K562 (cell line): ENCODE measurements at regions not wholly inside any gene's neighbourhood (a gene's known extent, or its start where the extent isn't known, plus 50 kb on each side); places are given as distances from the start of the nearest gene placed in this dataset.
A peak's percentile ranks its signal among the peaks of the same experiment; 100 is the strongest.
"Not testable (repeated sequence)": the region's sequence is repeated elsewhere in the genome, so short reads cannot be mapped to it uniquely, and the experiment has no call there.

Experiments
- ATAC-seq: fragments of 200-7000 bp; cut with Tn5 transposase; 3 replicates; pipeline ENCODE4 v1.9.1; 2020; ENCODE audit warnings: moderate library complexity
- BruUV-seq: library from RNA; stranded (reverse); fragments of 400-500 nt; replicated peaks from 2 replicates; lab custom pipeline; 2021; lab: Mats Ljungman, UMichigan
- CTCF ChIA-PET: fragments of 300-600 bp; formaldehyde crosslinking; extraction: SDS; loops from one replicate; lab custom pipeline; 2021; ENCODE audit warnings: low intra/inter-chr PET ratio; lab: Yijun Ruan, JAX
- POLR2A ChIA-PET: fragments of 300-600, 350-650 bp; sonication (Branson Sonifier 250); formaldehyde crosslinking; extraction: SDS; loops from one replicate; lab custom pipeline; 2021; ENCODE audit warnings: antibody characterized with exemption, inconsistent platforms; lab: Yijun Ruan, JAX
- DNase-seq, 4 experiments: peaks; one replicate each; pipeline versions ENCODE4 v3.0.0 to v3.0.0-alpha.2; 2011 to 2018; ENCODE audit warnings: low spot score in 3 of 4, mixed read lengths in 3 of 4; ENCODE audit errors: extremely low read depth in 1 of 4
- FAIRE-seq: peaks from 2 replicates; lab custom pipeline; 2011; peaks lifted over from hg19 to GRCh38; lab: Jason Lieb, UNC
- H2AFZ ChIP-seq: 2 replicates; pipeline ENCODE4 v1.6.0; 2011; ENCODE audit warnings: low read depth, low read length, control low read depth, inconsistent platforms
- H3K27ac ChIP-seq: fragments of 200-600 bp; 3 replicates; pipeline ENCODE4 v1.8.0; 2011; ENCODE audit warnings: low read depth, mild to moderate bottlenecking, control low read depth, inconsistent platforms, low read length, moderate library complexity, mixed read lengths; ENCODE audit errors: extremely low read depth
- H3K27me3 ChIP-seq, 2 experiments: fragments of 300-600 bp in 1 of 2; 2 replicates in 1 of 2; 3 replicates in 1 of 2; pipeline versions ENCODE4 v1.6.0 to v1.8.0; 2011; ENCODE audit warnings: inconsistent platforms in 2 of 2, low read length in 2 of 2, mild to moderate bottlenecking in 1 of 2, mixed read lengths in 1 of 2, moderate library complexity in 1 of 2; ENCODE audit not compliant: control insufficient read depth in 2 of 2, insufficient read depth in 2 of 2
- H3K36me3 ChIP-seq: fragments of 300-600 bp; 3 replicates; pipeline ENCODE4 v1.8.0; 2011; ENCODE audit warnings: mild to moderate bottlenecking, low read length, inconsistent platforms; ENCODE audit not compliant: control insufficient read depth, insufficient read depth
- H3K4me1 ChIP-seq, 2 experiments: fragments of 200-600 bp in 1 of 2; replicated peaks in 1 of 2; 2 replicates in 1 of 2; 3 replicates in 1 of 2; pipeline versions ENCODE4 v1.5.1 to v1.8.0; 2011; ENCODE audit warnings: inconsistent platforms in 2 of 2, low read length in 2 of 2, mild to moderate bottlenecking in 1 of 2, mixed read lengths in 1 of 2, moderate library complexity in 1 of 2; ENCODE audit not compliant: control insufficient read depth in 2 of 2, insufficient read depth in 2 of 2
- H3K4me2 ChIP-seq: 2 replicates; pipeline ENCODE4 v1.6.1; 2011; ENCODE audit warnings: low read length, control low read depth, inconsistent platforms, mixed read lengths; ENCODE audit not compliant: insufficient read depth
- H3K4me3 ChIP-seq: fragments of 200-600 bp; sonication (generic), shearing (Covaris generic); 2 replicates; pipeline ENCODE4 v1.5.1; 2016; ENCODE audit warnings: control low read depth, inconsistent platforms
- H3K79me2 ChIP-seq: fragments of 200-600 bp; 3 replicates; pipeline ENCODE4 v1.8.0; 2011; ENCODE audit warnings: low read length, inconsistent platforms; ENCODE audit not compliant: control insufficient read depth, insufficient read depth
- H3K9ac ChIP-seq, 2 experiments: 2 replicates each; pipeline versions ENCODE4 v1.6.0 to v1.6.1; 2011; ENCODE audit warnings: low read depth in 2 of 2, low read length in 2 of 2, control low read depth in 1 of 2, inconsistent platforms in 1 of 2, mild to moderate bottlenecking in 1 of 2, mixed read lengths in 1 of 2; ENCODE audit not compliant: insufficient read depth in 1 of 2
- H3K9me1 ChIP-seq: one replicate; pipeline ENCODE4 v1.6.0; 2011; ENCODE audit warnings: inconsistent platforms, mild to moderate bottlenecking, low read length, moderate library complexity; ENCODE audit not compliant: control insufficient read depth, insufficient read depth
- H3K9me3 ChIP-seq: replicated peaks from 2 replicates; pipeline ENCODE4 v1.5.1; 2011; ENCODE audit warnings: low read depth, low read length, inconsistent platforms; ENCODE audit not compliant: control insufficient read depth, insufficient read depth
- H4K20me1 ChIP-seq: replicated peaks from 2 replicates; pipeline ENCODE4 v1.6.1; 2011; ENCODE audit warnings: low read length, inconsistent platforms, mixed read lengths; ENCODE audit not compliant: control insufficient read depth, insufficient read depth
- ARNT ChIP-seq, 2 experiments: fragments of 450-650 bp; IDR thresholded peaks; 2 replicates each; pipeline ENCODE4 v1.6.1; 2016; ENCODE audit warnings: mild to moderate bottlenecking in 1 of 2
- ATF7 ChIP-seq: fragments of 450-650 bp; IDR thresholded peaks from 2 replicates; pipeline ENCODE4 v1.7.1; 2014; ENCODE audit warnings: mild to moderate bottlenecking, moderate library complexity
- HBP1 ChIP-seq: fragments of 450-650 bp; formaldehyde crosslinking; IDR thresholded peaks from 2 replicates; pipeline ENCODE4 v1.4.0; 2022; ENCODE audit warnings: missing genetic modification characterization
- SMAD1 ChIP-seq: fragments of 150-350 bp; IDR thresholded peaks from 2 replicates; pipeline ENCODE4 v1.6.1; 2014; ENCODE audit warnings: low read length, low read depth; ENCODE audit not compliant: partially characterized antibody
- TCFL5 ChIP-seq: fragments of 250-450 bp; sonication (Bioruptor Pico); conservative IDR thresholded peaks from 2 replicates; pipeline ENCODE4 v1.6.1; 2021; ENCODE audit warnings: mild to moderate bottlenecking, moderate library complexity, matching md5 sums
- ZBTB17 ChIP-seq: fragments of 450-650 bp; formaldehyde crosslinking; IDR thresholded peaks from 2 replicates; pipeline ENCODE4 v1.4.0; 2020; ENCODE audit warnings: mild to moderate bottlenecking
- ZFP36 ChIP-seq: fragments of 150-350 bp; IDR thresholded peaks from 2 replicates; pipeline ENCODE4 v1.6.1; 2018; ENCODE audit warnings: low read length, low read depth; ENCODE audit not compliant: partially characterized antibody
- ZNF280A ChIP-seq: fragments of 450-650 bp; IDR thresholded peaks from 2 replicates; pipeline ENCODE4 v1.6.1; 2018; ENCODE audit warnings: mild to moderate bottlenecking, low read depth; ENCODE audit not compliant: partially characterized antibody
- ZNF717 ChIP-seq: fragments of 250-450 bp; sonication (Bioruptor Pico); IDR thresholded peaks from 2 replicates; pipeline ENCODE4 v1.5.0; 2021
- ZNF830 ChIP-seq: fragments of 250-450 bp; sonication (Bioruptor Pico); IDR thresholded peaks from 2 replicates; pipeline ENCODE4 v1.5.0; 2021; ENCODE audit warnings: mild to moderate bottlenecking
- ZSCAN32 ChIP-seq: fragments of 450-650 bp; formaldehyde crosslinking; IDR thresholded peaks from 2 replicates; pipeline ENCODE4 v1.4.0; 2020; ENCODE audit warnings: mild to moderate bottlenecking, moderate library complexity
- WGBS: fragments of 100-300 bp; shearing (Covaris generic); methylation state at CpG from one replicate; pipeline ENCODE4 v1.1.6; 2016; ENCODE audit warnings: low coverage, mixed read lengths; ENCODE audit not compliant: insufficient coverage; ENCODE audit errors: missing lambda C conversion rate; 5-methylcytosine and 5-hydroxymethylcytosine counted together
- in situ Hi-C: fragments of 300-500 bp; cut with MboI; formaldehyde crosslinking; loops from 4 replicates; pipeline ENCODE4 v1.15.0; 2018; ENCODE audit warnings: inconsistent platforms, mixed read lengths
- intact Hi-C: fragments of 100-400 bp; cut with micrococcal nuclease; formaldehyde crosslinking; loops from 2 replicates; pipeline ENCODE4 v1.14.2; 2022

- FAIRE-seq, ATAC-seq, H3K9ac ChIP-seq, intact Hi-C loops, H3K4me1 ChIP-seq, H3K9me1 ChIP-seq, in situ Hi-C loops, DNase-seq, POLR2A ChIA-PET, H3K9me3 ChIP-seq, H3K79me2 ChIP-seq, H3K4me3 ChIP-seq, H3K27me3 ChIP-seq, H3K27ac ChIP-seq, H3K36me3 ChIP-seq, H2AFZ ChIP-seq, H3K4me2 ChIP-seq, CTCF ChIA-PET: not testable (repeated sequence)
- peak; percentile 63 for TF ChIP-seq ZFP36
- TF ChIP-seq, all 486 proteins: peak for 1; not testable (repeated sequence) for 485
- H4K20me1 ChIP-seq, BruUV-seq: not testable (repeated sequence)
Observed at GRCh38 chr2:234697300-234697876, 200.5 kb upstream of the ARL4C start.

DNA sequence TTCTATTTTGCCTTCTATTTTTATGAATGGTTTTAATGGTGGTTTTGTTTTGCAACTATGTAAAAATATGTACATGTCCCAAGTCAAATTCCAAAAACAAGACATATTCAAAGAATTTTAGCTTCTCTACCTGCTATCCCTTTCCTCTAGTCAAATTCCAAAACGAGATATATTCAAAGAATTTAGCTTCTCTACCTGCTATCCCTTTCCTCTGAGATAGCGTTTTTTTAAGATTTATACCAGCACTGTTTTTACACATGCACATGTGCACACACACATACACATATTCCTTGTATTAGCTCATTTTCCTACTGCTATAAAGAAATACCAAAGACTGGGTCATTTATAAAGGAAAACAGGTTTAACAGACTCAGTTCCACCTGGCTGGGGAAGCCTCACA is 199.1 kb upstream of the ARL4C start:
- H3K9me3 ChIP-seq, result no peaks in the 10 kb centered on the region
- FAIRE-seq (no peak), DNase-seq (no peak), ATAC-seq (no peak)
- H3K4me2 ChIP-seq, result no peak overlapping the region
- H3K4me1 ChIP-seq, result no peaks in the 10 kb centered on the region
- H3K36me3 ChIP-seq, result no peaks in the 10 kb centered on the region
- no TSS peak for BruUV-seq
- intact Hi-C loops, result no loop called here
- H3K9ac ChIP-seq, result no peak overlapping the region
- CTCF ChIA-PET, result no interaction called here
- H3K27ac ChIP-seq, result no peak overlapping the region
- in situ Hi-C loops, result no loop called here
- H4K20me1 ChIP-seq, result no peaks in the 10 kb centered on the region
- H3K9me1 ChIP-seq, result no peaks in the 10 kb centered on the region
- no peaks in the 10 kb centered on the region for H3K27me3 ChIP-seq
- H3K79me2 ChIP-seq, result no peaks in the 10 kb centered on the region
- WGBS, result 0% methylated on average over 2 of the region's 2 CpGs
- H3K4me3 ChIP-seq, result no peak overlapping the region
- no peak overlapping the region for H2AFZ ChIP-seq
- POLR2A ChIA-PET, result no interaction called here
- TF ChIP-seq SMAD1 (no peak), ZNF830 (no peak), ZBTB17 (CRISPR knock-in tag) (no peak), ZNF717 (CRISPR knock-in tag) (no peak), ARNT (IDR thresholded peaks at IDR 0.05) (no peak), HBP1 (CRISPR knock-in tag) (no peak), ZNF280A (no peak), ATF7 (no peak), ZSCAN32 (CRISPR knock-in tag) (no peak), TCFL5 (CRISPR knock-in tag) (no peak)
